Heart right ventricle (tissue), 16 donors: ENCODE measurements at regions not wholly inside any gene's neighbourhood (a gene's known extent, or its start where the extent isn't known, plus 50 kb on each side); places are given as distances from the start of the nearest gene placed in this dataset.

ENCODE experiments used
- ATAC-seq, 8 donors: fragments of 200-7000 bp; cut with Tn5 transposase; one replicate each; pipeline ENCODE4 v1.9.1; 2020; ENCODE audit warnings: mild to moderate bottlenecking in 8 of 8, moderate library complexity in 8 of 8, moderate number of reproducible peaks in 1 of 8
- DNase-seq, 2 donors: peaks; one replicate each; pipeline ENCODE4 v3.0.0-alpha.2; 2020
- H3K27ac ChIP-seq, 10 donors: fragments of 200-600 bp; sonication (generic) in 2 of 10; one replicate each; pipeline versions ENCODE4 v1.5.0 to v1.8.0; 2020 to 2022; ENCODE audit warnings: mild to moderate bottlenecking in 3 of 10
- H3K27me3 ChIP-seq, 7 donors: fragments of 200-600 bp; one replicate each; pipeline ENCODE4 v1.8.0; 2021 to 2022; ENCODE audit warnings: mild to moderate bottlenecking in 2 of 7
- H3K36me3 ChIP-seq, 9 donors: fragments of 200-600 bp; sonication (generic) in 1 of 9; one replicate each; pipeline versions ENCODE4 v1.5.0 to v1.8.0; 2020 to 2022; ENCODE audit warnings: mild to moderate bottlenecking in 2 of 9
- H3K4me1 ChIP-seq, 9 donors: fragments of 200-600 bp; sonication (generic) in 1 of 9; one replicate each; pipeline versions ENCODE4 v1.5.0 to v1.8.0; 2020 to 2022; ENCODE audit warnings: mild to moderate bottlenecking in 4 of 9
- H3K4me3 ChIP-seq, 10 donors: fragments of 200-600 bp; sonication (generic) in 2 of 10; one replicate each; pipeline versions ENCODE4 v1.5.0 to v1.8.0; 2020 to 2022; ENCODE audit warnings: mild to moderate bottlenecking in 7 of 10, moderate library complexity in 2 of 10
- H3K9me3 ChIP-seq, 11 donors: fragments of 200-600 bp in 10 of 11; sonication (generic) in 2 of 11; one replicate each; pipeline versions ENCODE4 v1.5.0 to v1.8.0; 2013 to 2022; ENCODE audit warnings: mild to moderate bottlenecking in 2 of 11, control low read depth in 1 of 11, moderate library complexity in 1 of 11
- WGBS, 2 donors: extraction: QIAGEN DNeasy Blood & Tissue Kit; methylation state at CpG; one replicate each; pipeline ENCODE4 v1.1.7; 2013; ENCODE audit warnings: inconsistent platforms in 1 of 2; 5-methylcytosine and 5-hydroxymethylcytosine counted together
- intact Hi-C, 10 donors: fragments of 100-400 bp; cut with DNase I; formaldehyde crosslinking; loops; one replicate each; pipeline versions ENCODE4 v1.11.1 to v1.14.2; 2022
- TF ChIP-seq, protein P1 (sequence below), 9 donors: fragments of 200-600 bp; sonication (generic) in 2 of 9; IDR thresholded peaks; one replicate each; pipeline versions ENCODE4 v1.5.0 to v1.8.0; 2021 to 2022; ENCODE audit warnings: antibody characterized with exemption in 9 of 9, mild to moderate bottlenecking in 5 of 9, moderate library complexity in 1 of 9
- donor health status: Arrhythmogenic right ventricular cardiomyopathy.
- donor health status: ischemic (EF 13 %, LVEDD 7.1; RV severe dilation, severe dysfunction).
- donor health status: healthy with polysubstance abuse.
- donor health status: DM: no; HTN: yes; CAD: no.
- donor health status: DM: no; HTN: no; CAD: no.
- donor health status: ischemic (EF 25% LVEDD 6.9; RV normal size, moderate dysfunction).
- donor health status: ischemic (EF 25% LVEDD 5.7; RV mildly dilated, moderate dysfunction).
- donor health status: healthy.
- donor health status: DM: yes; HTN: yes; CAD: no.
- donor health status: Ischemic cardiomyopathy.
- donor health status: ischemic (EF 35%, LVEDD 5.7; RV mildly dilated, moderate dysfunction).
- donor health status: nonischemic (EF 11% LVEDD 7.7; RV severe dilation, severe dysfunction).
- donor health status: DM: yes; HTN: yes; CAD: no.
- donor health status: PGD.
- donor health status: ischemic (EF 29% LVEDD 5.4; RV normal size, mild dysfunction).
- donor health status: nonischemic (EF 23%, LVEDD 6.1; RV moderate dilation, normal function).

DNA sequence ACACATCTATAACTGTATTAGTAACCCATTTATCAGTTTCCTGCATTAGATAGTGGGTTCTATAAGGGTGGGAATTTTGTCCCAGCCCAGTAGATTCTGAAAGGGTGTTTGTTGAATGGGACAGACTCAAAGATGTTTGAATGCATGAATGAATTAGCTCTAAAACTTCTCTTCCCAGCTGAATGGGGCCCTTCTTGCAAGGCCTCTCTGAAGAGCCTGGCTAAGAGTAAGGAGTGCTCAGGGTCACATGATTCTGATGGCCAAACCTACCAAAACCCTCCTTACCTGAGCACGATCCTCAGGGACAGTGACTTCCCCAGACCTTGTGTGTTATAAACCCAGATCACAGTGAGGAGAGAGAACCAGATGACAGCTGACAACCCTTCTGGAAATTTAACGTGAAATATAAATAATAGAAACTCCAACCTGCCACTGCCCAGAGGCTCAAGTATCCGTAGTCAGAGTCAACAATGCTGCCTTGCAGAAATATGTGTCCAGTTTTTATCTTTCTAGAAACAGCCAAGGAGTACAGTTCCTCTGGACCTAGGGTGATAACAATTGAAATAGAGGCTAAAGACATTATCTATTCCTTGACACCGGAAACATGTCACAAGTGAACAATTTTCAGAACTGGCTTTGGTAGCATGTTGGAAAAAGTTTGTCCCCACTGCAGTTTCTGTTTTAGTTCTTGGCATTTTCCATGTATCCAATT is 268.9 kb upstream of the MAF start:
- H3K4me3 ChIP-seq, result no peak overlapping the region
- DNase-seq (no peak), ATAC-seq (no peak)
- TF ChIP-seq, protein P1, sequence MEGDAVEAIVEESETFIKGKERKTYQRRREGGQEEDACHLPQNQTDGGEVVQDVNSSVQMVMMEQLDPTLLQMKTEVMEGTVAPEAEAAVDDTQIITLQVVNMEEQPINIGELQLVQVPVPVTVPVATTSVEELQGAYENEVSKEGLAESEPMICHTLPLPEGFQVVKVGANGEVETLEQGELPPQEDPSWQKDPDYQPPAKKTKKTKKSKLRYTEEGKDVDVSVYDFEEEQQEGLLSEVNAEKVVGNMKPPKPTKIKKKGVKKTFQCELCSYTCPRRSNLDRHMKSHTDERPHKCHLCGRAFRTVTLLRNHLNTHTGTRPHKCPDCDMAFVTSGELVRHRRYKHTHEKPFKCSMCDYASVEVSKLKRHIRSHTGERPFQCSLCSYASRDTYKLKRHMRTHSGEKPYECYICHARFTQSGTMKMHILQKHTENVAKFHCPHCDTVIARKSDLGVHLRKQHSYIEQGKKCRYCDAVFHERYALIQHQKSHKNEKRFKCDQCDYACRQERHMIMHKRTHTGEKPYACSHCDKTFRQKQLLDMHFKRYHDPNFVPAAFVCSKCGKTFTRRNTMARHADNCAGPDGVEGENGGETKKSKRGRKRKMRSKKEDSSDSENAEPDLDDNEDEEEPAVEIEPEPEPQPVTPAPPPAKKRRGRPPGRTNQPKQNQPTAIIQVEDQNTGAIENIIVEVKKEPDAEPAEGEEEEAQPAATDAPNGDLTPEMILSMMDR (IDR thresholded peaks at IDR 0.05), result no peak
- peaks cover 0 to 8% (median 0%) of the 10 kb centered on the region in 7 donors for H3K27me3 ChIP-seq
- H3K9me3 ChIP-seq, result no peaks in the 10 kb centered on the region
- H3K27ac ChIP-seq, result no peak overlapping the region
- 69 to 74% methylated on average over 4 of the region's 4 CpGs for WGBS, 2 donors
- H3K4me1 ChIP-seq, result no peaks in the 10 kb centered on the region
- no peaks in the 10 kb centered on the region for H3K36me3 ChIP-seq
- intact Hi-C loops, result no loop called here

DNA sequence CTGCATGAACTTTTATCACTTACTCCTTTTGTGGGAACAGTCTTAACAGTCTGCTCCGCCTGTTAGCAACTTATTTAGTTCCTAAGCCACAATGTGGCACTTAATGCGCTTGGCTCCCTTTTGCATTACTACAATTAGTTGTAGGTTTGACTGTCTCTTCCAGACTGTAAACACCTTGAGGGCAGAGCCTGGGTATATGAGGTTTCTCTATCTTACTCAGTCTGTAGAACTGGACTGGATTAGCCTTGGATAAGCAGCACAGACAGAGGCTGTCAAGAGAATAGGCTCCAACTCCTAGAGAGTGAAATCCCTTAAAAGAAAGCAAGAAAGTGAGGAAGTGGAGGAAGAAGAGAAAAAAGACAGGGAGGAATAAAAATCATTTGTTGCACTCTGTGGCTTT is 268.3 kb upstream of the MAF start:
- Histone ChIP-seq H3K4me1 (no peaks in the 10 kb centered on the region), H3K9me3 (no peaks in the 10 kb centered on the region), H3K4me3 (no peak overlapping the region), H3K36me3 (no peaks in the 10 kb centered on the region), H3K27me3 (peaks cover 0 to 8% (median 0%) of the 10 kb centered on the region in 7 donors), H3K27ac (no peak overlapping the region)
- ATAC-seq (no peak), DNase-seq (no peak)
- intact Hi-C loops, result no loop called here
- TF ChIP-seq, protein P1 (IDR thresholded peaks at IDR 0.05), result no peak
- 94 to 98% methylated on average over 2 of the region's 2 CpGs for WGBS, 2 donors

GRCh38 chr16:79867425-79867997 is 267.0 kb upstream of the MAF start:
- H3K4me1 ChIP-seq, result no peaks in the 10 kb centered on the region
- TF ChIP-seq, protein P1 (IDR thresholded peaks at IDR 0.05), result no peak
- intact Hi-C loops, result no loop called here
- H3K36me3 ChIP-seq, result no peaks in the 10 kb centered on the region
- no peaks in the 10 kb centered on the region for H3K9me3 ChIP-seq
- DNase-seq (no peak), ATAC-seq (no peak)
- WGBS, 2 donors, result 80% methylated on average over 4 of the region's 4 CpGs
- peaks cover 0 to 8% (median 0%) of the 10 kb centered on the region in 7 donors for H3K27me3 ChIP-seq
- no peak overlapping the region for H3K27ac ChIP-seq
- H3K4me3 ChIP-seq, result no peak overlapping the region

DNA sequence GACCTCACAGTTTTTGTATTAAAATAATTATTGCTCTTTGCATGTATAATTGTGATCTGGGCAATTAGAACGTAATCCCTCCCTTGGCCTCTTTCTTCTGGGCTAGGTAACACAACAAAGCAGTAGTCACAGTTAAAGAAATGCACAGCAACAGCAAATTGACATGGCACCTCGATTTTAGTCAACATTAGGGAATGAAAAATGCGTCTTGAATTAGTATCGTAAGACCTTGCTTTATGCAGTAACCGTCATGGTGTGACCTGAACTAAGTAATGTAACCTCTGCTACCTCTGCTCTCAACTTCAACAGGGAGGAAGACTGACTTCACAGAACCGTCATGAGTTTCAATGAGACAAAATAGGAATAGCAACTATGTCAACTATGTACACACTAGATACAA is 265.4 kb upstream of the MAF start:
- Histone ChIP-seq H3K27ac (no peak overlapping the region), H3K27me3 (peaks cover 0 to 8% (median 0%) of the 10 kb centered on the region in 7 donors), H3K9me3 (no peaks in the 10 kb centered on the region), H3K4me3 (no peak overlapping the region), H3K36me3 (no peaks in the 10 kb centered on the region), H3K4me1 (no peaks in the 10 kb centered on the region)
- 83 to 86% methylated on average over 6 of the region's 6 CpGs for WGBS, 2 donors
- DNase-seq, result no peak
- TF ChIP-seq, protein P1 (IDR thresholded peaks at IDR 0.05), result no peak
- ATAC-seq, result no peak
- intact Hi-C loops, result no loop called here
